DND-41 (cell line): ENCODE measurements at regions not wholly inside any gene's neighbourhood (a gene's known extent, or its start where the extent isn't known, plus 50 kb on each side); places are given as distances from the start of the nearest gene placed in this dataset.

ENCODE experiments used
- ATAC-seq: fragments of 200-7000 bp; cut with Tn5 transposase; 3 replicates; pipeline ENCODE4 v1.9.1; 2021; ENCODE audit warnings: low read depth; ENCODE audit not compliant: insufficient read depth
- DNase-seq: peaks from one replicate; pipeline ENCODE4 v3.0.0-alpha.2; 2020
- H2AFZ ChIP-seq: 2 replicates; pipeline ENCODE4 v1.6.0; 2012; ENCODE audit warnings: low read depth, low read length
- H3K27ac ChIP-seq: 2 replicates; pipeline ENCODE4 v1.5.1; 2012; ENCODE audit warnings: low read length, inconsistent platforms
- H3K27me3 ChIP-seq: fragments of 200-600 bp; sonication (generic); 2 replicates; pipeline ENCODE4 v1.6.0; 2012; ENCODE audit warnings: low read length, mild to moderate bottlenecking, inconsistent platforms; ENCODE audit not compliant: insufficient read depth, poor library complexity
- H3K36me3 ChIP-seq: 2 replicates; pipeline ENCODE4 v1.5.1; 2012; ENCODE audit warnings: low read length, inconsistent platforms; ENCODE audit not compliant: insufficient read depth
- H3K4me1 ChIP-seq: 2 replicates; pipeline ENCODE4 v1.5.1; 2012; ENCODE audit warnings: mild to moderate bottlenecking, low read length; ENCODE audit not compliant: insufficient read depth
- H3K4me2 ChIP-seq: 2 replicates; pipeline ENCODE4 v1.6.0; 2012; ENCODE audit warnings: mild to moderate bottlenecking, moderate library complexity, low read length, inconsistent platforms; ENCODE audit not compliant: insufficient read depth
- H3K4me3 ChIP-seq, 2 experiments: fragments of 200-600 bp in 1 of 2; shearing (Covaris generic) in 1 of 2; 2 replicates each; pipeline ENCODE4 v1.5.1; 2012 to 2016; ENCODE audit warnings: inconsistent platforms in 2 of 2, low read length in 2 of 2, mild to moderate bottlenecking in 2 of 2, low read depth in 1 of 2, moderate library complexity in 1 of 2
- H3K79me2 ChIP-seq: 2 replicates; pipeline ENCODE4 v1.6.0; 2012; ENCODE audit warnings: low read length, inconsistent platforms; ENCODE audit not compliant: insufficient read depth
- H3K9ac ChIP-seq: 2 replicates; pipeline ENCODE4 v1.6.0; 2012; ENCODE audit warnings: low read depth, mild to moderate bottlenecking, inconsistent platforms, low read length, moderate library complexity
- H3K9me3 ChIP-seq: 2 replicates; pipeline ENCODE4 v1.5.1; 2012; ENCODE audit warnings: low read length, moderate library complexity, mild to moderate bottlenecking, inconsistent platforms; ENCODE audit not compliant: insufficient read depth, severe bottlenecking
- H4K20me1 ChIP-seq: 2 replicates; pipeline ENCODE4 v1.6.0; 2012; ENCODE audit warnings: low read length; ENCODE audit not compliant: insufficient read depth
- CTCF ChIP-seq: IDR thresholded peaks from 2 replicates; pipeline ENCODE4 v1.5.1; 2012; ENCODE audit warnings: borderline replicate concordance, low read length, moderate library complexity, mild to moderate bottlenecking; ENCODE audit not compliant: poor library complexity, severe bottlenecking; ENCODE audit errors: extremely low read depth
- EZH2 ChIP-seq: IDR thresholded peaks from 3 replicates; pipeline ENCODE4 v1.6.1; 2012; ENCODE audit warnings: borderline replicate concordance, low read depth, mild to moderate bottlenecking, moderate library complexity, low read length, inconsistent platforms; ENCODE audit not compliant: severe bottlenecking

DNA sequence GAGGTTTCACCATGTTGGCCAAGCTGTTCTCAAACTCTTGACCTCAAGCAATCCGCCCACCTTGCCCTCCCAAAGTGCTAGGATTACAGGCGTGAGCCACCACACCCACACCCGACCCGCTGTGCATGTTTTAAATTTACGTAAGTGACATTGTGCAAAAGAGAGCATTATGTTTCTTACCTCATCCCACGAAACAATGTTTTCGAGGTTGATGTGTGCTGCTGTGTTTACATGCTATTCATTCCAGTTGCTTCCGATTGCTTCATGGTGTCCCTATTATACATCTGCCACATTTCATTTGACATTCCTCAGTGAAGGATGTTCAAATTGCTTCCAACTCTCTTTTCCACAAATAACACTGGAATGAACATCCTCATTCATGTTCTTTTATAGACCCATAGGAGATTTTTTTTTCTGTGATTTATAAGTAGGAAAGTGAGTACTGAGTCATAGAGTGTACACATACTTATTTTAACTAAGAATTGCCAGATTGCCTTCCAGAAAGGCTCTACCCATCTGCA is 403.9 kb upstream of the JARID2 start:
- no peak for DNase-seq
- TF ChIP-seq CTCF, result no peak
- TF ChIP-seq EZH2, result no peak
- no peaks in the 10 kb centered on the region for H3K4me1 ChIP-seq
- H3K9me3 ChIP-seq, result no peaks in the 10 kb centered on the region
- H3K9ac ChIP-seq, result no peak overlapping the region
- no peaks in the 10 kb centered on the region for H3K36me3 ChIP-seq
- no peak overlapping the region for H3K4me2 ChIP-seq
- no peak overlapping the region for H2AFZ ChIP-seq
- no peak overlapping the region for H3K4me3 ChIP-seq
- H3K79me2 ChIP-seq, result no peaks in the 10 kb centered on the region
- H4K20me1 ChIP-seq, result no peaks in the 10 kb centered on the region
- H3K27me3 ChIP-seq, result no peaks in the 10 kb centered on the region
- no peak overlapping the region for H3K27ac ChIP-seq
- ATAC-seq, result no peak

- no peaks in the 10 kb centered on the region for H3K79me2 ChIP-seq
- H4K20me1 ChIP-seq, result no peaks in the 10 kb centered on the region
- no peaks in the 10 kb centered on the region for H3K27me3 ChIP-seq
- ATAC-seq, result no peak
- no peak overlapping the region for H3K27ac ChIP-seq
- H3K9me3 ChIP-seq, result no peaks in the 10 kb centered on the region
- H3K36me3 ChIP-seq, result no peaks in the 10 kb centered on the region
- no peak overlapping the region for H3K4me2 ChIP-seq
- TF ChIP-seq EZH2, result no peak
- no peak overlapping the region for H3K9ac ChIP-seq
- no peak overlapping the region for H2AFZ ChIP-seq
- DNase-seq, result no peak
- no peaks in the 10 kb centered on the region for H3K4me1 ChIP-seq
- H3K4me3 ChIP-seq, result no peak overlapping the region
Observed at GRCh38 chr6:14844411-14844810, 401.5 kb upstream of the JARID2 start.

DNA sequence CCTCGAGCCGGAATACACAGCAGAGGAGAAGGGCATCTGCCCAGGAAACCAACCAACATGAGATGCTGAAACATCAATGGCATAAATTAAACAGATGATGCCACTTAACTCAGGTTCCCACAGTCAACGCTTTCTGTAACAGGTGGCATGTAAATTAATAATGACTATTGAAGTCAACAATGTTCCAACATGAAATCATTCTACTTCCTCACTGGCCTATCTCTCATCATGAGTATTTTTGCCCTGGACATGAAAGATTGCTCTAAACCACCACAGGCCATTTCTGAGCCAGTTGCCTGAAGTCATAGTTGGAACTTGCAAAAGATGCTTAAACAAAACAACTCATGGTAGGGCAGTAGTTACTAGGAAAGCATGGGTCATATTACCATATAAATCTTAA is 397.9 kb upstream of the JARID2 start:
- Histone ChIP-seq H3K9ac (no peak overlapping the region), H3K4me1 (no peaks in the 10 kb centered on the region), H3K9me3 (no peaks in the 10 kb centered on the region), H3K4me2 (no peak overlapping the region), H3K27me3 (no peaks in the 10 kb centered on the region), H3K36me3 (no peaks in the 10 kb centered on the region), H4K20me1 (no peaks in the 10 kb centered on the region), H3K4me3 (no peak overlapping the region), H3K79me2 (no peaks in the 10 kb centered on the region), H2AFZ (no peak overlapping the region), H3K27ac (no peak overlapping the region)
- no peak for DNase-seq
- no peak for ATAC-seq
- TF ChIP-seq EZH2, result no peak
- no peak for TF ChIP-seq CTCF

DNA sequence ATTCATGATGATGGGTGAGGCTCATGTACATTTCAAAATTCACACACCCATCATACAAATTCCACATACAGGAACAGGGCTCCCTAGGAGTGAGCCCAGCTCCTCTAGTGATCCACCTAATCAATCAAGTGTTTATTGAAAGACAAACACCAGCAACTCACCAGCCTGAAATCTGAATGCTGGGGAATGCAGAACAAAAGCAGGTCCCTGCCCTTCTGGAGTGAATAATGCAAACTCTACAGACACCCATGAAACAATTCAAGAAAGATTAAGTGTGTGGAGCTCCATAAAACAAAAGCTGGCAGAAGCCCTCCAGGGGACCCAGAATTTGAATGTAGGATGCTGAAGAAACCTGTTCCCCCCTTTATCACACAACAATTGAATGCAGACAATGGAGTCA is 396.7 kb upstream of the JARID2 start:
- no peak overlapping the region for H2AFZ ChIP-seq
- TF ChIP-seq EZH2, result no peak
- no peak for TF ChIP-seq CTCF
- H3K79me2 ChIP-seq, result no peaks in the 10 kb centered on the region

More for the DNA sequence above, 396.7 kb upstream of the JARID2 start:
- H3K9me3 ChIP-seq, result no peaks in the 10 kb centered on the region
- no peaks in the 10 kb centered on the region for H3K27me3 ChIP-seq
- no peaks in the 10 kb centered on the region for H3K36me3 ChIP-seq
- no peaks in the 10 kb centered on the region for H4K20me1 ChIP-seq
- H3K4me3 ChIP-seq, result no peak overlapping the region
- H3K9ac ChIP-seq, result no peak overlapping the region
- no peaks in the 10 kb centered on the region for H3K4me1 ChIP-seq
- DNase-seq (no peak), ATAC-seq (no peak)
- no peak overlapping the region for H3K27ac ChIP-seq
- no peak overlapping the region for H3K4me2 ChIP-seq
